K562 (cell line): ENCODE measurements at regions not wholly inside any gene's neighbourhood (a gene's known extent, or its start where the extent isn't known, plus 50 kb on each side); places are given as distances from the start of the nearest gene placed in this dataset.

Experiments used
- ATAC-seq: fragments of 200-7000 bp; cut with Tn5 transposase; 3 replicates; pipeline ENCODE4 v1.9.1; 2020; ENCODE audit warnings: moderate library complexity
- BruUV-seq: library from RNA; stranded (reverse); fragments of 400-500 nt; replicated peaks from 2 replicates; lab custom pipeline; 2021; lab: Mats Ljungman, UMichigan
- CTCF ChIA-PET: fragments of 300-600 bp; formaldehyde crosslinking; extraction: SDS; loops from one replicate; lab custom pipeline; 2021; ENCODE audit warnings: low intra/inter-chr PET ratio; lab: Yijun Ruan, JAX
- POLR2A ChIA-PET: fragments of 300-600, 350-650 bp; sonication (Branson Sonifier 250); formaldehyde crosslinking; extraction: SDS; loops from one replicate; lab custom pipeline; 2021; ENCODE audit warnings: antibody characterized with exemption, inconsistent platforms; lab: Yijun Ruan, JAX
- DNase-seq, 4 experiments: peaks; one replicate each; pipeline versions ENCODE4 v3.0.0 to v3.0.0-alpha.2; 2011 to 2018; ENCODE audit warnings: low spot score in 3 of 4, mixed read lengths in 3 of 4; ENCODE audit errors: extremely low read depth in 1 of 4
- FAIRE-seq: peaks from 2 replicates; lab custom pipeline; 2011; peaks lifted over from hg19 to GRCh38; lab: Jason Lieb, UNC
- H2AFZ ChIP-seq: 2 replicates; pipeline ENCODE4 v1.6.0; 2011; ENCODE audit warnings: low read depth, low read length, control low read depth, inconsistent platforms
- H3K27ac ChIP-seq: fragments of 200-600 bp; 3 replicates; pipeline ENCODE4 v1.8.0; 2011; ENCODE audit warnings: low read depth, mild to moderate bottlenecking, control low read depth, inconsistent platforms, low read length, moderate library complexity, mixed read lengths; ENCODE audit errors: extremely low read depth
- H3K27me3 ChIP-seq, 2 experiments: fragments of 300-600 bp in 1 of 2; 2 replicates in 1 of 2; 3 replicates in 1 of 2; pipeline versions ENCODE4 v1.6.0 to v1.8.0; 2011; ENCODE audit warnings: inconsistent platforms in 2 of 2, low read length in 2 of 2, mild to moderate bottlenecking in 1 of 2, mixed read lengths in 1 of 2, moderate library complexity in 1 of 2; ENCODE audit not compliant: control insufficient read depth in 2 of 2, insufficient read depth in 2 of 2
- H3K36me3 ChIP-seq: fragments of 300-600 bp; 3 replicates; pipeline ENCODE4 v1.8.0; 2011; ENCODE audit warnings: mild to moderate bottlenecking, low read length, inconsistent platforms; ENCODE audit not compliant: control insufficient read depth, insufficient read depth
- H3K4me1 ChIP-seq, 2 experiments: fragments of 200-600 bp in 1 of 2; replicated peaks in 1 of 2; 2 replicates in 1 of 2; 3 replicates in 1 of 2; pipeline versions ENCODE4 v1.5.1 to v1.8.0; 2011; ENCODE audit warnings: inconsistent platforms in 2 of 2, low read length in 2 of 2, mild to moderate bottlenecking in 1 of 2, mixed read lengths in 1 of 2, moderate library complexity in 1 of 2; ENCODE audit not compliant: control insufficient read depth in 2 of 2, insufficient read depth in 2 of 2
- H3K4me2 ChIP-seq: 2 replicates; pipeline ENCODE4 v1.6.1; 2011; ENCODE audit warnings: low read length, control low read depth, inconsistent platforms, mixed read lengths; ENCODE audit not compliant: insufficient read depth
- H3K4me3 ChIP-seq: fragments of 200-600 bp; sonication (generic), shearing (Covaris generic); 2 replicates; pipeline ENCODE4 v1.5.1; 2016; ENCODE audit warnings: control low read depth, inconsistent platforms
- H3K79me2 ChIP-seq: fragments of 200-600 bp; 3 replicates; pipeline ENCODE4 v1.8.0; 2011; ENCODE audit warnings: low read length, inconsistent platforms; ENCODE audit not compliant: control insufficient read depth, insufficient read depth
- H3K9ac ChIP-seq, 2 experiments: 2 replicates each; pipeline versions ENCODE4 v1.6.0 to v1.6.1; 2011; ENCODE audit warnings: low read depth in 2 of 2, low read length in 2 of 2, control low read depth in 1 of 2, inconsistent platforms in 1 of 2, mild to moderate bottlenecking in 1 of 2, mixed read lengths in 1 of 2; ENCODE audit not compliant: insufficient read depth in 1 of 2
- H3K9me1 ChIP-seq: one replicate; pipeline ENCODE4 v1.6.0; 2011; ENCODE audit warnings: inconsistent platforms, mild to moderate bottlenecking, low read length, moderate library complexity; ENCODE audit not compliant: control insufficient read depth, insufficient read depth
- H3K9me3 ChIP-seq: replicated peaks from 2 replicates; pipeline ENCODE4 v1.5.1; 2011; ENCODE audit warnings: low read depth, low read length, inconsistent platforms; ENCODE audit not compliant: control insufficient read depth, insufficient read depth
- H4K20me1 ChIP-seq: replicated peaks from 2 replicates; pipeline ENCODE4 v1.6.1; 2011; ENCODE audit warnings: low read length, inconsistent platforms, mixed read lengths; ENCODE audit not compliant: control insufficient read depth, insufficient read depth
- BCOR ChIP-seq: fragments of 450-650 bp; IDR thresholded peaks from 2 replicates; pipeline ENCODE4 v1.6.1; 2016
- CBX8 ChIP-seq: fragments of 200-600 bp; sonication (generic); IDR thresholded peaks from 2 replicates; pipeline ENCODE4 v1.6.1; 2012; ENCODE audit warnings: borderline replicate concordance, mixed run types, low read depth, mild to moderate bottlenecking, moderate library complexity, mixed read lengths, low read length, control low read depth, inconsistent platforms; ENCODE audit not compliant: poor library complexity, severe bottlenecking; ENCODE audit errors: extremely low read depth
- EP400 ChIP-seq: fragments of 450-650 bp; IDR thresholded peaks from 2 replicates; pipeline ENCODE4 v1.6.1; 2017; ENCODE audit warnings: antibody characterized with exemption, mild to moderate bottlenecking, moderate library complexity
- FIP1L1 ChIP-seq: fragments of 200-400 bp; formaldehyde crosslinking; IDR thresholded peaks from 2 replicates; pipeline ENCODE4 v1.6.1; 2018; ENCODE audit warnings: mild to moderate bottlenecking, low read depth, low read length; ENCODE audit not compliant: poor library complexity, severe bottlenecking
- ZBTB49 ChIP-seq: sonication (generic); formaldehyde crosslinking; IDR thresholded peaks from 2 replicates; pipeline ENCODE4 v1.8.0; 2022; ENCODE audit warnings: missing genetic modification reagents, mild to moderate bottlenecking, borderline replicate concordance
- WGBS: fragments of 100-300 bp; shearing (Covaris generic); methylation state at CpG from one replicate; pipeline ENCODE4 v1.1.6; 2016; ENCODE audit warnings: low coverage, mixed read lengths; ENCODE audit not compliant: insufficient coverage; ENCODE audit errors: missing lambda C conversion rate; 5-methylcytosine and 5-hydroxymethylcytosine counted together
- in situ Hi-C: fragments of 300-500 bp; cut with MboI; formaldehyde crosslinking; loops from 4 replicates; pipeline ENCODE4 v1.15.0; 2018; ENCODE audit warnings: inconsistent platforms, mixed read lengths
- intact Hi-C: fragments of 100-400 bp; cut with micrococcal nuclease; formaldehyde crosslinking; loops from 2 replicates; pipeline ENCODE4 v1.14.2; 2022

GRCh38 chr5:44644628-44645027 lies 164.1 kb upstream of the MRPS30 start:
- Histone ChIP-seq H3K79me2 (no peaks in the 10 kb centered on the region), H3K9ac (no peak overlapping the region), H3K9me3 (no peaks in the 10 kb centered on the region), H4K20me1 (no peaks in the 10 kb centered on the region), H3K36me3 (no peaks in the 10 kb centered on the region), H3K4me3 (no peak overlapping the region), H3K4me1 (no peaks in the 10 kb centered on the region), H3K9me1 (no peaks in the 10 kb centered on the region), H3K4me2 (no peak overlapping the region), H3K27ac (no peak overlapping the region), H3K27me3 (no peaks in the 10 kb centered on the region), H2AFZ (no peak overlapping the region)
- FAIRE-seq = no peak
- 0% methylated on average over 3 of the region's 3 CpGs for WGBS
- in situ Hi-C loops (no loop called here), intact Hi-C loops (no loop called here)
- ATAC-seq = no peak
- CTCF ChIA-PET = no interaction called here
- no TSS peak for BruUV-seq
- no peak for DNase-seq
- no peak for TF ChIP-seq FIP1L1
- POLR2A ChIA-PET = no interaction called here

GRCh38 chr5:44641820-44642219 lies 166.9 kb upstream of the MRPS30 start:
- FAIRE-seq (no peak), DNase-seq (no peak), ATAC-seq (no peak)
- no peak overlapping the region for H3K4me3 ChIP-seq
- ChIA-PET POLR2A (no interaction called here), CTCF (no interaction called here)
- H3K9me1 ChIP-seq = no peaks in the 10 kb centered on the region
- H3K4me1 ChIP-seq = no peaks in the 10 kb centered on the region
- no peak for TF ChIP-seq BCOR
- no peak for TF ChIP-seq EP400
- TF ChIP-seq ZBTB49 (CRISPR knock-in tag) = no peak
- TF ChIP-seq CBX8 = no peak
- no peaks in the 10 kb centered on the region for H3K27me3 ChIP-seq
- no peaks in the 10 kb centered on the region for H3K9me3 ChIP-seq
- WGBS = 0% methylated on average over 2 of the region's 2 CpGs
- H3K9ac ChIP-seq = no peak overlapping the region
- BruUV-seq = no TSS peak
- H3K4me2 ChIP-seq = no peak overlapping the region
- intact Hi-C loops (no loop called here), in situ Hi-C loops (no loop called here)
- no peaks in the 10 kb centered on the region for H4K20me1 ChIP-seq
- H3K79me2 ChIP-seq = no peaks in the 10 kb centered on the region
- H3K36me3 ChIP-seq = no peaks in the 10 kb centered on the region
- no peak overlapping the region for H3K27ac ChIP-seq
- H2AFZ ChIP-seq = no peak overlapping the region
